Gastrocnemius medialis (tissue), 4 donors: ENCODE measurements at regions not wholly inside any gene's neighbourhood (a gene's known extent, or its start where the extent isn't known, plus 50 kb on each side); places are given as distances from the start of the nearest gene placed in this dataset.

Experiments used
- POLR2A ChIP-seq, 2 donors: fragments of 450-650 bp; IDR thresholded peaks; one replicate each; pipeline ENCODE4 v1.6.1; 2017; ENCODE audit warnings: antibody characterized with exemption in 2 of 2, mild to moderate bottlenecking in 2 of 2, moderate library complexity in 2 of 2
- TF ChIP-seq, protein P1 (sequence below), 5 experiments: fragments of 450-650 bp in 3 of 5; fragments of 200-600 bp in 2 of 5; sonication (generic) in 2 of 5; IDR thresholded peaks in 4 of 5; conservative IDR thresholded peaks in 1 of 5; 1 replicate in 4 of 5; 2 replicates in 1 of 5; pipeline ENCODE4 v1.5.1; 2016 to 2019; ENCODE audit warnings: antibody characterized with exemption in 5 of 5, mild to moderate bottlenecking in 3 of 5, moderate library complexity in 3 of 5

DNA sequence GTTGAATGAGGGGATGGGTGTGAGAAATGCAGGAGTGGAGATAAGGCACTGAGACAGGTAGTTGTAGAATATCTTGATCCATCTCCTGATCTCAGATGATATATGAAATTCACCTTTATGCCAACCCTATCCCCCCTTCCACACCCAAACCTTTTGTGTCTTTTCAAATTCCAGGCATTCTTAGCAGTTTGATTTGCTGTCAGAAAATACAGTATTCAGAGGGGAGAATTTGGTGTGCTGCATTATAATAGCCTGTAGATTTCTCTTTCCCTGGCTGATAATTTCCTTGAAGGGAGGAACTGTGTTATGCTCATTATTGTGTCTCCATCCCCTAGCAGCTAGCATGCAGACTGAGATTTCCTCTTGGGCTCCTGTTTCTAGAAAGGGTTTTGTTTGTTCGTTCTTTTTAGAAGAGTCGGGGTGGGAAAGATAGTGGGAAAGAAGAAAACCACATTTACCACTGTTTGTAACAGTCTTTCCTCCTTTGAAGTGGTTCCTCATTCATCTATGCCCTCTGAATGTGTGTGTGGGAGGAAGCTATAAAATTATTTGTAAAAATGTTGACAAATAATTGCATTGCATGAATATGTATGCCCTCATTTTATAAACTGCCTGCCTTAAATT lies 373.4 kb downstream of the DIPK2A start:
- no peak for TF ChIP-seq POLR2A (IDR thresholded peaks at IDR 0.05)
- TF ChIP-seq, protein P1, sequence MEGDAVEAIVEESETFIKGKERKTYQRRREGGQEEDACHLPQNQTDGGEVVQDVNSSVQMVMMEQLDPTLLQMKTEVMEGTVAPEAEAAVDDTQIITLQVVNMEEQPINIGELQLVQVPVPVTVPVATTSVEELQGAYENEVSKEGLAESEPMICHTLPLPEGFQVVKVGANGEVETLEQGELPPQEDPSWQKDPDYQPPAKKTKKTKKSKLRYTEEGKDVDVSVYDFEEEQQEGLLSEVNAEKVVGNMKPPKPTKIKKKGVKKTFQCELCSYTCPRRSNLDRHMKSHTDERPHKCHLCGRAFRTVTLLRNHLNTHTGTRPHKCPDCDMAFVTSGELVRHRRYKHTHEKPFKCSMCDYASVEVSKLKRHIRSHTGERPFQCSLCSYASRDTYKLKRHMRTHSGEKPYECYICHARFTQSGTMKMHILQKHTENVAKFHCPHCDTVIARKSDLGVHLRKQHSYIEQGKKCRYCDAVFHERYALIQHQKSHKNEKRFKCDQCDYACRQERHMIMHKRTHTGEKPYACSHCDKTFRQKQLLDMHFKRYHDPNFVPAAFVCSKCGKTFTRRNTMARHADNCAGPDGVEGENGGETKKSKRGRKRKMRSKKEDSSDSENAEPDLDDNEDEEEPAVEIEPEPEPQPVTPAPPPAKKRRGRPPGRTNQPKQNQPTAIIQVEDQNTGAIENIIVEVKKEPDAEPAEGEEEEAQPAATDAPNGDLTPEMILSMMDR (IDR thresholded peaks at IDR 0.05 in 4 of 5, conservative IDR thresholded peaks at IDR 0.05 in 1 of 5), result no peak
